ENCODE measurements at regions not wholly inside any gene's neighbourhood (a gene's known extent, or its start where the extent isn't known, plus 50 kb on each side); places are given as distances from the start of the nearest gene placed in this dataset.

- Histone ChIP-seq H3K27me3 (ENCODE audit: control insufficient read depth in 2 of 2, insufficient read depth in 2 of 2, low read length in 2 of 2) (no peaks in the 10 kb centered on the region), H3K9me3 (ENCODE audit: control insufficient read depth in 2 of 3, low read length in 3 of 3) (no peaks in the 10 kb centered on the region), H3K36me3 (ENCODE audit: control insufficient read depth in 2 of 3, insufficient read depth in 3 of 3, low read length in 3 of 3) (no peaks in the 10 kb centered on the region), H3K4me1 (ENCODE audit: control insufficient read depth in 2 of 2, insufficient read depth in 2 of 2, low read length in 2 of 2) (no peaks in the 10 kb centered on the region), H3K4me3 (ENCODE audit: low read length) (no peak overlapping the region), H3K27ac (ENCODE audit: low read depth, low read length) (no peak overlapping the region)
- Mint-ChIP-seq H3K4me1 (no peaks in the 10 kb centered on the region), H3K4me3 (no peak overlapping the region), H3K9me3 (peaks cover 0 to 8% (median 3%) of the 10 kb centered on the region in 11 donors), H3K36me3 (peaks cover 0 to 4% (median 0%) of the 10 kb centered on the region in 5 donors), H3K27ac (no peak overlapping the region), H3K27me3 (peaks cover 0 to 17% (median 4%) of the 10 kb centered on the region in 5 donors)
- DNase-seq (no peak), ATAC-seq (no peak)
- POLR2A ChIA-PET = no interaction called here
- CTCF ChIA-PET = no interaction called here
- intact Hi-C loops (cut with micrococcal nuclease) = no loop called here
Observed at GRCh38 chr6:128827675-128828464, 55.1 kb upstream of the LAMA2 start.

- Histone ChIP-seq H3K4me3 (ENCODE audit: low read length) (no peak overlapping the region), H3K27me3 (ENCODE audit: control insufficient read depth in 2 of 2, insufficient read depth in 2 of 2, low read length in 2 of 2) (no peaks in the 10 kb centered on the region), H3K36me3 (ENCODE audit: control insufficient read depth in 2 of 3, insufficient read depth in 3 of 3, low read length in 3 of 3) (no peaks in the 10 kb centered on the region), H3K4me1 (ENCODE audit: control insufficient read depth in 2 of 2, insufficient read depth in 2 of 2, low read length in 2 of 2) (no peaks in the 10 kb centered on the region), H3K27ac (ENCODE audit: low read depth, low read length) (no peak overlapping the region), H3K9me3 (ENCODE audit: control insufficient read depth in 2 of 3, low read length in 3 of 3) (no peaks in the 10 kb centered on the region)
- H3K27ac Mint-ChIP-seq = no peak overlapping the region
- intact Hi-C loops (cut with micrococcal nuclease) = no loop called here
- ATAC-seq (no peak), DNase-seq (no peak)
- H3K36me3 Mint-ChIP-seq = peaks cover 0 to 4% (median 0%) of the 10 kb centered on the region in 5 donors
- no peaks in the 10 kb centered on the region for H3K4me1 Mint-ChIP-seq
- ChIA-PET POLR2A (no interaction called here), CTCF (no interaction called here)
- H3K4me3 Mint-ChIP-seq = no peak overlapping the region
- peaks cover 0 to 16% (median 4%) of the 10 kb centered on the region in 5 donors for H3K27me3 Mint-ChIP-seq
- peaks cover 0 to 7% (median 3%) of the 10 kb centered on the region in 11 donors for H3K9me3 Mint-ChIP-seq
Observed at GRCh38 chr6:128826606-128827005, 56.3 kb upstream of the LAMA2 start.

GRCh38 chr6:128822271-128822670 lies 60.7 kb upstream of the LAMA2 start:
- POLR2A ChIA-PET = no interaction called here
- ATAC-seq (no peak), DNase-seq (no peak)
- Mint-ChIP-seq H3K36me3 (no peaks in the 10 kb centered on the region), H3K4me1 (no peaks in the 10 kb centered on the region), H3K4me3 (no peak overlapping the region), H3K9me3 (peaks cover 0 to 3% (median 0%) of the 10 kb centered on the region in 11 donors), H3K27me3 (peaks cover 0 to 22% (median 10%) of the 10 kb centered on the region in 5 donors), H3K27ac (no peak overlapping the region)
- no peak overlapping the region for H3K4me3 ChIP-seq (ENCODE audit: low read length)
- H3K27me3 ChIP-seq (ENCODE audit: control insufficient read depth in 2 of 2, insufficient read depth in 2 of 2, low read length in 2 of 2) = no peaks in the 10 kb centered on the region
- intact Hi-C loops (cut with micrococcal nuclease) = no loop called here
- no peak overlapping the region for H3K27ac ChIP-seq (ENCODE audit: low read depth, low read length)
- CTCF ChIA-PET = interaction anchor here (0.6 kb wide), 1 partner anchor 20 kb away, joined by 3 read pairs; no protein-coding TSS in a partner anchor
- no peaks in the 10 kb centered on the region for H3K36me3 ChIP-seq (ENCODE audit: control insufficient read depth in 2 of 3, insufficient read depth in 3 of 3, low read length in 3 of 3)
- H3K4me1 ChIP-seq (ENCODE audit: control insufficient read depth in 2 of 2, insufficient read depth in 2 of 2, low read length in 2 of 2) = no peaks in the 10 kb centered on the region
- H3K9me3 ChIP-seq (ENCODE audit: control insufficient read depth in 2 of 3, low read length in 3 of 3) = no peaks in the 10 kb centered on the region

- Histone ChIP-seq H3K27ac (ENCODE audit: low read depth, low read length) (no peak overlapping the region), H3K4me1 (ENCODE audit: control insufficient read depth in 2 of 2, insufficient read depth in 2 of 2, low read length in 2 of 2) (no peaks in the 10 kb centered on the region), H3K9me3 (ENCODE audit: control insufficient read depth in 2 of 3, low read length in 3 of 3) (no peaks in the 10 kb centered on the region), H3K4me3 (ENCODE audit: low read length) (no peak overlapping the region), H3K36me3 (ENCODE audit: control insufficient read depth in 2 of 3, insufficient read depth in 3 of 3, low read length in 3 of 3) (no peaks in the 10 kb centered on the region), H3K27me3 (ENCODE audit: control insufficient read depth in 2 of 2, insufficient read depth in 2 of 2, low read length in 2 of 2) (no peaks in the 10 kb centered on the region)
- peaks cover 0 to 5% (median 0%) of the 10 kb centered on the region in 11 donors for H3K9me3 Mint-ChIP-seq
- peaks cover 0 to 23% (median 11%) of the 10 kb centered on the region in 5 donors for H3K27me3 Mint-ChIP-seq
- no peaks in the 10 kb centered on the region for H3K4me1 Mint-ChIP-seq
- ChIA-PET CTCF (no interaction called here), POLR2A (no interaction called here)
- no peak overlapping the region for H3K4me3 Mint-ChIP-seq
- no peak for DNase-seq
- no peak for ATAC-seq
- H3K27ac Mint-ChIP-seq = no peak overlapping the region
- intact Hi-C loops (cut with micrococcal nuclease) = no loop called here
- H3K36me3 Mint-ChIP-seq = no peaks in the 10 kb centered on the region
Observed at GRCh38 chr6:128821116-128821515, 61.8 kb upstream of the LAMA2 start.

- Histone ChIP-seq H3K27me3 (ENCODE audit: control insufficient read depth in 2 of 2, insufficient read depth in 2 of 2, low read length in 2 of 2) (no peaks in the 10 kb centered on the region), H3K27ac (ENCODE audit: low read depth, low read length) (no peak overlapping the region), H3K4me1 (ENCODE audit: control insufficient read depth in 2 of 2, insufficient read depth in 2 of 2, low read length in 2 of 2) (no peaks in the 10 kb centered on the region), H3K36me3 (ENCODE audit: control insufficient read depth in 2 of 3, insufficient read depth in 3 of 3, low read length in 3 of 3) (no peaks in the 10 kb centered on the region), H3K9me3 (ENCODE audit: control insufficient read depth in 2 of 3, low read length in 3 of 3) (no peaks in the 10 kb centered on the region), H3K4me3 (ENCODE audit: low read length) (no peak overlapping the region)
- Mint-ChIP-seq H3K36me3 (no peaks in the 10 kb centered on the region), H3K27me3 (peaks cover 0 to 9% (median 5%) of the 10 kb centered on the region in 5 donors), H3K9me3 (peaks cover 0 to 4% (median 0%) of the 10 kb centered on the region in 11 donors), H3K4me3 (no peak overlapping the region), H3K4me1 (peaks cover 0 to 2% (median 0%) of the 10 kb centered on the region in 7 donors), H3K27ac (no peak overlapping the region)
- DNase-seq = no peak
- ChIA-PET CTCF (no interaction called here), POLR2A (no interaction called here)
- ATAC-seq = no peak
- intact Hi-C loops (cut with micrococcal nuclease) = no loop called here
Observed at GRCh38 chr6:128808856-128809255, 74.1 kb upstream of the LAMA2 start.

- H3K36me3 Mint-ChIP-seq = no peaks in the 10 kb centered on the region
- CTCF ChIA-PET = interaction anchor here (0.6 kb wide), 1 partner anchor 561 kb away, joined by 3 read pairs; no protein-coding TSS in a partner anchor
- intact Hi-C loops (cut with micrococcal nuclease) = no loop called here
Observed at GRCh38 chr6:128807577-128807976, 75.4 kb upstream of the LAMA2 start.

GRCh38 chr6:128806261-128806660 lies 76.7 kb upstream of the LAMA2 start:
- CTCF ChIA-PET = no interaction called here
- Mint-ChIP-seq H3K27me3 (peaks cover 2 to 22% (median 7%) of the 10 kb centered on the region in 5 donors), H3K4me3 (no peak overlapping the region), H3K36me3 (no peaks in the 10 kb centered on the region), H3K27ac (no peak overlapping the region), H3K4me1 (peaks cover 0 to 3% (median 0%) of the 10 kb centered on the region in 7 donors), H3K9me3 (peaks cover 0 to 12% (median 0%) of the 10 kb centered on the region in 11 donors)
- intact Hi-C loops (cut with micrococcal nuclease) = no loop called here
- no peak overlapping the region for H3K27ac ChIP-seq (ENCODE audit: low read depth, low read length)
- H3K27me3 ChIP-seq (ENCODE audit: control insufficient read depth in 2 of 2, insufficient read depth in 2 of 2, low read length in 2 of 2) = no peaks in the 10 kb centered on the region
- no peak overlapping the region for H3K4me3 ChIP-seq (ENCODE audit: low read length)
- no peak for ATAC-seq
- no peaks in the 10 kb centered on the region for H3K4me1 ChIP-seq (ENCODE audit: control insufficient read depth in 2 of 2, insufficient read depth in 2 of 2, low read length in 2 of 2)
- H3K36me3 ChIP-seq (ENCODE audit: control insufficient read depth in 2 of 3, insufficient read depth in 3 of 3, low read length in 3 of 3) = no peaks in the 10 kb centered on the region
- POLR2A ChIA-PET = no interaction called here
- no peaks in the 10 kb centered on the region for H3K9me3 ChIP-seq (ENCODE audit: control insufficient read depth in 2 of 3, low read length in 3 of 3)
- no peak for DNase-seq

More at GRCh38 chr6:128807577-128807976, 75.4 kb upstream of the LAMA2 start:
- Mint-ChIP-seq H3K27me3 (peaks cover 0 to 15% (median 8%) of the 10 kb centered on the region in 5 donors), H3K4me3 (no peak overlapping the region), H3K9me3 (peaks cover 0 to 5% (median 0%) of the 10 kb centered on the region in 11 donors), H3K4me1 (peaks cover 0 to 3% (median 0%) of the 10 kb centered on the region in 7 donors), H3K27ac (no peak overlapping the region)
- no peak for DNase-seq
- H3K36me3 ChIP-seq (ENCODE audit: control insufficient read depth in 2 of 3, insufficient read depth in 3 of 3, low read length in 3 of 3) = no peaks in the 10 kb centered on the region
- no peaks in the 10 kb centered on the region for H3K9me3 ChIP-seq (ENCODE audit: control insufficient read depth in 2 of 3, low read length in 3 of 3)
- H3K27ac ChIP-seq (ENCODE audit: low read depth, low read length) = no peak overlapping the region
- no peak for ATAC-seq
- H3K27me3 ChIP-seq (ENCODE audit: control insufficient read depth in 2 of 2, insufficient read depth in 2 of 2, low read length in 2 of 2) = no peaks in the 10 kb centered on the region
- H3K4me3 ChIP-seq (ENCODE audit: low read length) = no peak overlapping the region
- no peaks in the 10 kb centered on the region for H3K4me1 ChIP-seq (ENCODE audit: control insufficient read depth in 2 of 2, insufficient read depth in 2 of 2, low read length in 2 of 2)
- POLR2A ChIA-PET = no interaction called here

All from naive thymus-derived CD4-positive, alpha-beta T cell (primary cell).